CD8-positive, alpha-beta memory T cell (primary cell): ENCODE measurements at regions not wholly inside any gene's neighbourhood (a gene's known extent, or its start where the extent isn't known, plus 50 kb on each side); places are given as distances from the start of the nearest gene placed in this dataset.
A peak's percentile ranks its signal among the peaks of the same experiment; 100 is the strongest.

Source experiments
- CTCF ChIA-PET: fragments of 350-600 bp; sonication (Branson Sonifier 250); formaldehyde crosslinking; loops from one replicate; lab custom pipeline; 2021; ENCODE audit warnings: antibody characterized with exemption; lab: Charles Lee
- POLR2A ChIA-PET: fragments of 350-600 bp; sonication (Branson Sonifier 250); formaldehyde crosslinking; loops from one replicate; lab custom pipeline; 2021; ENCODE audit warnings: antibody characterized with exemption; lab: Charles Lee
- DNase-seq, 5 donors: peaks; one replicate each; pipeline versions ENCODE4 v3.0.0 to v3.0.0-alpha.2; 2020 to 2022; ENCODE audit warnings: mixed read lengths in 1 of 5
- H3K27ac ChIP-seq: one replicate; pipeline ENCODE4 v1.7.0; 2013; ENCODE audit warnings: low read depth, mild to moderate bottlenecking, low read length, moderate library complexity
- H3K27me3 ChIP-seq: 2 replicates; pipeline ENCODE4 v1.7.0; 2013; ENCODE audit warnings: low read length, mild to moderate bottlenecking; ENCODE audit not compliant: insufficient read depth, poor library complexity, severe bottlenecking
- H3K36me3 ChIP-seq: 2 replicates; pipeline ENCODE4 v1.7.0; 2013; ENCODE audit warnings: mild to moderate bottlenecking, low read length, moderate library complexity; ENCODE audit not compliant: insufficient read depth
- H3K4me1 ChIP-seq: 2 replicates; pipeline ENCODE4 v1.7.0; 2013; ENCODE audit warnings: mild to moderate bottlenecking, low read length, moderate library complexity; ENCODE audit not compliant: insufficient read depth
- H3K4me3 ChIP-seq: 2 replicates; pipeline ENCODE4 v1.7.0; 2013; ENCODE audit warnings: mild to moderate bottlenecking, low read length
- H3K9me3 ChIP-seq: 2 replicates; pipeline ENCODE4 v1.7.0; 2013; ENCODE audit warnings: mild to moderate bottlenecking, low read length
- H3K27ac Mint-ChIP-seq, 8 donors: one replicate each; pipeline ENCODE4 v1.8.0; 2020 to 2021; ENCODE audit warnings: mixed read lengths in 8 of 8, mild to moderate bottlenecking in 6 of 8, inconsistent platforms in 3 of 8, moderate library complexity in 3 of 8
- H3K27me3 Mint-ChIP-seq, 2 donors: one replicate each; pipeline ENCODE4 v1.8.0; 2020 to 2021; ENCODE audit warnings: mixed read lengths in 2 of 2, mild to moderate bottlenecking in 1 of 2, moderate library complexity in 1 of 2
- H3K36me3 Mint-ChIP-seq, 3 donors: one replicate each; pipeline ENCODE4 v1.8.0; 2020 to 2021; ENCODE audit warnings: mixed read lengths in 3 of 3, inconsistent platforms in 1 of 3, mild to moderate bottlenecking in 1 of 3
- H3K4me1 Mint-ChIP-seq, 3 donors: one replicate each; pipeline ENCODE4 v1.8.0; 2020 to 2021; ENCODE audit warnings: mixed read lengths in 3 of 3, inconsistent platforms in 1 of 3, mild to moderate bottlenecking in 1 of 3
- H3K4me3 Mint-ChIP-seq, 7 donors: one replicate each; pipeline ENCODE4 v1.8.0; 2020 to 2021; ENCODE audit warnings: mixed read lengths in 7 of 7, mild to moderate bottlenecking in 6 of 7, moderate library complexity in 4 of 7, inconsistent platforms in 2 of 7
- H3K9me3 Mint-ChIP-seq, 5 donors: one replicate each; pipeline ENCODE4 v1.8.0; 2020 to 2022; ENCODE audit warnings: mixed read lengths in 5 of 5, mild to moderate bottlenecking in 3 of 5, moderate library complexity in 2 of 5, inconsistent platforms in 1 of 5

DNA sequence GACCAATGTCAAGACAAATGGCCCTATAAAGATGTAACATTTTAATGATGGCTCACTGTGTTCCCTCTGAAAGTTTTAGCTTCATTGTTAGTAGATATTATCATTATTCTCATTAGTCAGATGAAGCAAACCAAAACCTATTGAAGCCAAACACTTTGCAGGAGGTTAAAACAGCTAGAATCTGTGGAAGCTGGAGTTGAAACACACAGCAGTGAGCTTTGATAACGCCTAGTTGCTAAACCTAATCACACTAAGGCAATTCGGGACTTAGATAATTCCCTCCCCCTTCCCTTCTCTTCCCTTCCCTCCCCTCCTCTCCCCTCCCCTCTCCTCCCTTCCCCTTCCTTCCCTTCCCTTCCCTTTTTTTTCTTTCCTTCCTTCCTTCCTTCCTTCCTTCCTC is 165.7 kb downstream of the TRIB2 start:
- no peak overlapping the region for H3K4me3 Mint-ChIP-seq
- H3K4me3 ChIP-seq, result no peak overlapping the region
- ChIA-PET POLR2A (no interaction called here), CTCF (interaction anchor here (0.8 to 1.1 kb wide), 2 partner anchors 47 to 49 kb away, joined by 3 to 5 read pairs; no protein-coding TSS in a partner anchor)
- no peak overlapping the region for H3K27ac ChIP-seq
- H3K27me3 Mint-ChIP-seq, result no peaks in the 10 kb centered on the region
- H3K9me3 ChIP-seq, result no peaks in the 10 kb centered on the region
- H3K27ac Mint-ChIP-seq, result no peak overlapping the region
- H3K4me1 ChIP-seq, result no peaks in the 10 kb centered on the region
- H3K9me3 Mint-ChIP-seq, result peaks cover 0 to 2% (median 0%) of the 10 kb centered on the region in 5 donors
- no peak for DNase-seq
- H3K27me3 ChIP-seq, result no peaks in the 10 kb centered on the region
- no peaks in the 10 kb centered on the region for H3K36me3 Mint-ChIP-seq
- no peaks in the 10 kb centered on the region for H3K36me3 ChIP-seq
- no peaks in the 10 kb centered on the region for H3K4me1 Mint-ChIP-seq

DNA sequence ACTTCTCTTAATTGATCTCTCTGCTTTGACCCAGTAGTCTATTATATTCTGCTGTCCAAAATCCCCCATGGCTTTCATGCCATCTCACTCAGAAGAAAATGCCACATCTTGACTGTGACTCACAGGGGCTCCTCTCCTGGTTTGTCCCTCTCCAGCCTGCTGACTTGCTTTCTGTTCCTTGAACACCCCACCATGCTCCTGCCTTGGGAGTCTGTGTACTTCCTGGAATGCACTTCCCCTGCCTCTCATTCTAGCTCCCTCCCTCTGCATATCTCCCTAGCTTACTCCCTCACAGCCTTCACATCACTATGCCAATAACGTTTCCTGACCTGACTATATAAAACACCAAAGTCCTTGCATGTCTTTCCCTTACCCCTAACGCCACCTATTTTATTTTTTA is 167.2 kb downstream of the TRIB2 start:
- H3K36me3 Mint-ChIP-seq, result no peaks in the 10 kb centered on the region
- no peak overlapping the region for H3K4me3 Mint-ChIP-seq
- ChIA-PET POLR2A (no interaction called here), CTCF (no interaction called here)
- H3K4me3 ChIP-seq, result no peak overlapping the region
- no peaks in the 10 kb centered on the region for H3K4me1 Mint-ChIP-seq
- no peaks in the 10 kb centered on the region for H3K27me3 ChIP-seq
- no peak overlapping the region for H3K27ac ChIP-seq
- no peaks in the 10 kb centered on the region for H3K36me3 ChIP-seq
- no peak for DNase-seq
- H3K27me3 Mint-ChIP-seq, result no peaks in the 10 kb centered on the region
- peaks cover 0 to 2% (median 0%) of the 10 kb centered on the region in 5 donors for H3K9me3 Mint-ChIP-seq
- H3K27ac Mint-ChIP-seq, result peak overlapping the region in 1 of 8 donors; percentile 48
- no peaks in the 10 kb centered on the region for H3K4me1 ChIP-seq
- no peaks in the 10 kb centered on the region for H3K9me3 ChIP-seq

DNA sequence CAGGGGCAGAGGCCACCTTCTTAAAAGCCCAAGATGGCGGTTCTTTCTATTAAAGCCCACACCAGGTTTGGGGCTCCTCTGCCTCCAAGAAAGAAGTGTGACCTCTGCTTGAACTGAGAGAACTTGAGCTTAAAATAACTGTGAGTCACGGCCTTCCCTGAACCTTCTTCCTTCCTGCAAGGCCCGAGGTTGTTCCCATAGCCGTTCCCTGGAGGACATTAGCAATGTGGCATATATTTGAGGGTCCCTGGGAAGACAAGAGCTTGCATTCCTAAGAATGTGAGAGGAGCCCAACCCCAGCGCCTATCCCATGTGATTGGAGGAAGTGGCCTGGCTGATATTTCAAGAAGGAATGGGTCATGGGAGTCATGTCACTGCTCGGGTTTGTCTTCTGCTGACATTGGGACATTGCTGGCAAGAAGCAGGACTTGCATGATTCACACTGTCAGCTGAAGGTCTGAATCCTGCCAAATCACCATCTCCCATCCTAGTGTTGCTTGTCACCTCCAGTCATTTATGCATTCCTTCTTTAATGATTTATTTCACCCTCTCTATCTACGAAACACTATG is 168.1 kb downstream of the TRIB2 start:
- POLR2A ChIA-PET, result no interaction called here
- CTCF ChIA-PET, result no interaction called here

DNA sequence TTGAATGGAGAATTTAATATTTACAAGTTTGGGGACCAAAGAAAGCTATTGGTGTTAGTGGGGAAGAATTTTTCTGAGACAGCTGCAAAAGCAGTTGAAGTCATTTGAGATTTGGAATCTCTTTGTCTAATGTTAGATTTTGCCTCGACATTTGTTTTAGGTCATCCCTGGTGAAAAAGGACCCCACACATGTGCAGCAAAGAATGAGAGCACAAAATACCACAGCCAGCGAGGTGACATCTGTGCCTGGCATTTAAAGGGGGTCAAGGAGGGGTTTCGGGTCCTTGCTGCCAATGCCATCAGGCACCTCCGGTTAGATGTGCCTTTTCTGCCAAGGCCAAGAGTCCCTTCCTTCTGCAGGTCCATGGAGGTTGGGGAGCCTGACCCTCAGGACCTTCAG is 173.3 kb downstream of the TRIB2 start:
- ChIA-PET CTCF (no interaction called here), POLR2A (no interaction called here)
- H3K4me1 Mint-ChIP-seq, result peaks cover 0 to 1% (median under 1%) of the 10 kb centered on the region in 3 donors
- no peak overlapping the region for H3K27ac Mint-ChIP-seq
- peaks cover 5% of the 10 kb centered on the region for H3K9me3 ChIP-seq
- no peak overlapping the region for H3K4me3 ChIP-seq
- H3K27me3 ChIP-seq, result no peaks in the 10 kb centered on the region
- DNase-seq, result no peak
- H3K9me3 Mint-ChIP-seq, result peaks cover 7 to 15% (median 12%) of the 10 kb centered on the region in 5 donors
- no peak overlapping the region for H3K27ac ChIP-seq
- H3K4me1 ChIP-seq, result no peaks in the 10 kb centered on the region
- H3K36me3 Mint-ChIP-seq, result peaks cover 2 to 28% (median 5%) of the 10 kb centered on the region in 3 donors
- H3K27me3 Mint-ChIP-seq, result peaks cover 0 to 1% of the 10 kb centered on the region in 2 donors
- H3K36me3 ChIP-seq, result no peaks in the 10 kb centered on the region
- H3K4me3 Mint-ChIP-seq, result no peak overlapping the region

More for the DNA sequence above, 168.1 kb downstream of the TRIB2 start:
- no peak overlapping the region for H3K27ac Mint-ChIP-seq
- H3K9me3 Mint-ChIP-seq, result peaks cover 0 to 2% (median 0%) of the 10 kb centered on the region in 5 donors
- Histone ChIP-seq H3K4me1 (no peaks in the 10 kb centered on the region), H3K4me3 (no peak overlapping the region), H3K36me3 (no peaks in the 10 kb centered on the region), H3K27me3 (no peaks in the 10 kb centered on the region), H3K9me3 (no peaks in the 10 kb centered on the region), H3K27ac (no peak overlapping the region)
- no peak overlapping the region for H3K4me3 Mint-ChIP-seq
- DNase-seq, result no peak
- no peaks in the 10 kb centered on the region for H3K36me3 Mint-ChIP-seq
- H3K4me1 Mint-ChIP-seq, result no peaks in the 10 kb centered on the region
- H3K27me3 Mint-ChIP-seq, result no peaks in the 10 kb centered on the region

DNA sequence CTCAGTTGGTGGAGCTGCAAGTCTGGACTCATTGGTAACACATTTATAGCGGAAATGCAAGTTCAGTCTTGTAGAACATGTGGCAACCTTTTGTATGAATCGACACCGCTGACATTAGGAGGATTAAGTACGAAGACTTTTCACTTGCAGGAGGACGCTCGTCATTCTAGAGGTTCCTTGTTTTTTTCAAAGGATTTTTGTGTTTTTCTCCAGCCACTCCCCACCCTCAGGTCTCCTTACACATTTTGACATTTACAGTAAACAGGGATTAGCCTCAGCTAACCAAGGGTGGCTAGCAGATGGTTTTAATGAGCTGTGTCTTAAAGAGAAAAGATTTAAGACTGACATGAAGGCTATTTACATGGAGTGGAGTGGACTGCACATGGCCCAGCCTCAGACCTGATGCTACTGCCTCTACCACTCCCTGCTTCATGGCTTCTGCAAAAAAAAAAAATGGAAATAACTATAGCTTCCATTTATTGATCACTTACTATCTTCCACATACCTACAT is 173.8 kb downstream of the TRIB2 start:
- no peak for DNase-seq

GRCh38 chr2:12895017-12895416 is 178.3 kb downstream of the TRIB2 start:
- Histone ChIP-seq H3K9me3 (peaks cover 5% of the 10 kb centered on the region), H3K36me3 (no peaks in the 10 kb centered on the region), H3K27me3 (no peaks in the 10 kb centered on the region), H3K4me3 (no peak overlapping the region), H3K27ac (no peak overlapping the region), H3K4me1 (peaks cover 20% of the 10 kb centered on the region)
- Mint-ChIP-seq H3K4me3 (no peak overlapping the region), H3K4me1 (peaks cover 23 to 27% (median 24%) of the 10 kb centered on the region in 3 donors), H3K27me3 (peaks cover 0 to 6% of the 10 kb centered on the region in 2 donors), H3K27ac (peak overlapping the region in 2 of 8 donors; percentile 4 to 24), H3K36me3 (peaks cover 2 to 31% (median 7%) of the 10 kb centered on the region in 3 donors), H3K9me3 (peaks cover 9 to 17% (median 12%) of the 10 kb centered on the region in 5 donors)
- CTCF ChIA-PET, result interaction anchor here (1.5 kb wide), 1 partner anchor 36 kb away, joined by 4 read pairs; no protein-coding TSS in a partner anchor
- DNase-seq, result no peak
- POLR2A ChIA-PET, result no interaction called here

More for the DNA sequence above, 173.8 kb downstream of the TRIB2 start:
- no peaks in the 10 kb centered on the region for H3K4me1 ChIP-seq
- H3K4me1 Mint-ChIP-seq, result peaks cover 0 to 5% (median 5%) of the 10 kb centered on the region in 3 donors
- no peaks in the 10 kb centered on the region for H3K36me3 ChIP-seq
- CTCF ChIA-PET, result no interaction called here
- no peak overlapping the region for H3K4me3 Mint-ChIP-seq
- peaks cover 9 to 17% (median 12%) of the 10 kb centered on the region in 5 donors for H3K9me3 Mint-ChIP-seq
- H3K36me3 Mint-ChIP-seq, result peaks cover 2 to 31% (median 7%) of the 10 kb centered on the region in 3 donors
- H3K9me3 ChIP-seq, result peaks cover 5% of the 10 kb centered on the region
- H3K4me3 ChIP-seq, result no peak overlapping the region
- POLR2A ChIA-PET, result no interaction called here
- no peak overlapping the region for H3K27ac Mint-ChIP-seq
- H3K27me3 Mint-ChIP-seq, result peaks cover 0 to 5% of the 10 kb centered on the region in 2 donors
- no peaks in the 10 kb centered on the region for H3K27me3 ChIP-seq
- H3K27ac ChIP-seq, result no peak overlapping the region

- H3K4me3 ChIP-seq, result no peak overlapping the region
- POLR2A ChIA-PET, result interaction anchor here (1.0 to 2.4 kb wide), 2 partner anchors 39 to 175 kb away, joined by 3 to 6 read pairs; no protein-coding TSS in a partner anchor
- CTCF ChIA-PET, result interaction anchor here (0.8 to 1.6 kb wide), 3 partner anchors 33 to 178 kb away, joined by 3 to 4 read pairs (median 4); no protein-coding TSS in a partner anchor
- H3K9me3 Mint-ChIP-seq, result peaks cover 9 to 17% (median 10%) of the 10 kb centered on the region in 5 donors
- peak overlapping the region in 4 of 7 donors; percentile 7 to 33 (median 14) for H3K4me3 Mint-ChIP-seq
- no peak overlapping the region for H3K27ac ChIP-seq
- H3K9me3 ChIP-seq, result peaks cover 5% of the 10 kb centered on the region
- H3K36me3 ChIP-seq, result no peaks in the 10 kb centered on the region
- H3K27me3 Mint-ChIP-seq, result peaks cover 0 to 6% of the 10 kb centered on the region in 2 donors
- no peaks in the 10 kb centered on the region for H3K27me3 ChIP-seq
- peaks cover 2 to 28% (median 3%) of the 10 kb centered on the region in 3 donors for H3K36me3 Mint-ChIP-seq
- H3K4me1 Mint-ChIP-seq, result peaks cover 23 to 27% (median 24%) of the 10 kb centered on the region in 3 donors
- peak overlapping the region in 4 of 8 donors; percentile 4 to 51 (median 23) for H3K27ac Mint-ChIP-seq
- H3K4me1 ChIP-seq, result peaks cover 20% of the 10 kb centered on the region
- DNase-seq, result no peak
Measured at GRCh38 chr2:12896318-12896982, 179.7 kb downstream of the TRIB2 start.
